ENCODE measurements at regions not wholly inside any gene's neighbourhood (a gene's known extent, or its start where the extent isn't known, plus 50 kb on each side); places are given as distances from the start of the nearest gene placed in this dataset.

DNA sequence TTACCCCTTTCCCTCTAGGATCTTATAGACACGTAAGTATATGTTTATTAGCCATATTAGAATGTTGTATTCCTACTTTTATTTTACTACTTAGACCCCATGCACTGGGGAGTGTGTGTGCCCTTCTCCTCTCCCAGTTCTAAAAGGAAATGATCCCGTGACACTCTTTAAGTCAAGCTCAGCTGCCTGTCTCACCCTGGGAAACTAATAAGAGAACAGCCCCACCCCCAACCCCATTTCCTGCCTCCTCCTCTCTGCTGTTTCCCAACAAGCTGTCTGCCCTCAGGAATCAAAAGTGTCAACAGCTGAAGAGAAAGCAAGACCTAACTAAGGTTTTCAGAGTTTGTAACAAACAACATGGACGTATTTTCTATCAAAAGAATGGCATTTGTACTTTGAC is 92.6 kb upstream of the VAV3 start:
- Mint-ChIP-seq H3K27ac (no peak overlapping the region), H3K4me3 (no peak overlapping the region), H3K4me1 (no peaks in the 10 kb centered on the region), H3K27me3 (peaks cover 7% of the 10 kb centered on the region), H3K9me3 (peaks cover 6% of the 10 kb centered on the region), H3K36me3 (ENCODE audit: low read depth) (no peaks in the 10 kb centered on the region)
- no peak for ATAC-seq (replicated peaks)

GRCh38 chr1:108056436-108056990 is 91.5 kb upstream of the VAV3 start:
- Mint-ChIP-seq H3K27me3 (peaks cover 3% of the 10 kb centered on the region), H3K4me3 (no peak overlapping the region), H3K4me1 (no peaks in the 10 kb centered on the region), H3K27ac (no peak overlapping the region), H3K9me3 (peaks cover 1% of the 10 kb centered on the region), H3K36me3 (ENCODE audit: low read depth) (no peaks in the 10 kb centered on the region)
- ATAC-seq (replicated peaks), result no peak

DNA sequence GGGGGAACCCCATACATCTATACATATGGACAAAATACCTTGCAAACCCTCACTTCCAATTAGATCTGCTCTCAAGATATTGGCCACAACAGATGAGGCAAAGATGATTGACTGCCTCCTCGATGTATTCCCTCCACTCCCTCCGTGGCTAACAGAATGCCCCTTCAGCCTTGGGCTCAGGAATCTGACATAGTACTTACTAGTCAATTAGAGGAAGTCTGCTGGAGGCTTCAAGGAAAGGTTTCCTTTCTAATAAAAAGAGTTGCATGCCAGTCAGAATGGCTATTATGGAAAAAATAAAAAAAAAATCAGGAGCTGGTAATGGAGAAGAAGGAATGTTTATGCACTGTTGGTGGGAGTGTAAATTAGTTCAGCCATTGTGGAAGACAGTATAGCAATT is 90.4 kb upstream of the VAV3 start:
- Mint-ChIP-seq H3K27ac (no peak overlapping the region), H3K27me3 (peaks cover 3% of the 10 kb centered on the region), H3K36me3 (ENCODE audit: low read depth) (no peaks in the 10 kb centered on the region), H3K4me1 (peaks cover under 1% of the 10 kb centered on the region), H3K4me3 (no peak overlapping the region), H3K9me3 (no peaks in the 10 kb centered on the region)
- no peak for ATAC-seq (replicated peaks)

DNA sequence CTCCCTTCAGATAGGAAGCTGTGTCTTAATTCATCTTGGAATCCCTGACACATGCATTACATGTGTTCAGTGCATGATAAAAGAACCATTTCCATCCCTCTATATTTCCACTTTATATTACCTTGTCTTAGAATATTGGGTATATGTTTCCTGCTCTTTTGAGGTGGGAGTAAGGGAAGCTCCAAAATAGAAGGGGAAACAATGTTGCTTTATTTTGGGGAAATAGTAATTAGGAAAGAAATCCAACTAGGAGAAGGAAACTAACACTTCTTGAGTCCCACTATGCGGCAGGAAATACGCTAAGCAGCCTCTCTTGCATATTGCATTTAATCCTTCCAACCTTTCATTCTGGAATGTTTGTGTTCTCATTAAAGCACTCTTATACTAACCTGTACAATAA is 89.4 kb upstream of the VAV3 start:
- H3K4me1 Mint-ChIP-seq, result peaks cover 10% of the 10 kb centered on the region
- ATAC-seq (replicated peaks), result no peak
- no peak overlapping the region for H3K27ac Mint-ChIP-seq
- peaks cover 3% of the 10 kb centered on the region for H3K27me3 Mint-ChIP-seq
- no peak overlapping the region for H3K4me3 Mint-ChIP-seq
- no peaks in the 10 kb centered on the region for H3K36me3 Mint-ChIP-seq (ENCODE audit: low read depth)
- H3K9me3 Mint-ChIP-seq, result no peaks in the 10 kb centered on the region

- H3K9me3 Mint-ChIP-seq, result no peaks in the 10 kb centered on the region
- peaks cover 12% of the 10 kb centered on the region for H3K4me1 Mint-ChIP-seq
- no peak overlapping the region for H3K4me3 Mint-ChIP-seq
- ATAC-seq (replicated peaks), result peak; percentile 39
- H3K27me3 Mint-ChIP-seq, result peaks cover 3% of the 10 kb centered on the region
- H3K27ac Mint-ChIP-seq, result no peak overlapping the region
- no peaks in the 10 kb centered on the region for H3K36me3 Mint-ChIP-seq (ENCODE audit: low read depth)
These were observed 88.5 kb upstream of the VAV3 start for GRCh38 chr1:108053270-108054013.

DNA sequence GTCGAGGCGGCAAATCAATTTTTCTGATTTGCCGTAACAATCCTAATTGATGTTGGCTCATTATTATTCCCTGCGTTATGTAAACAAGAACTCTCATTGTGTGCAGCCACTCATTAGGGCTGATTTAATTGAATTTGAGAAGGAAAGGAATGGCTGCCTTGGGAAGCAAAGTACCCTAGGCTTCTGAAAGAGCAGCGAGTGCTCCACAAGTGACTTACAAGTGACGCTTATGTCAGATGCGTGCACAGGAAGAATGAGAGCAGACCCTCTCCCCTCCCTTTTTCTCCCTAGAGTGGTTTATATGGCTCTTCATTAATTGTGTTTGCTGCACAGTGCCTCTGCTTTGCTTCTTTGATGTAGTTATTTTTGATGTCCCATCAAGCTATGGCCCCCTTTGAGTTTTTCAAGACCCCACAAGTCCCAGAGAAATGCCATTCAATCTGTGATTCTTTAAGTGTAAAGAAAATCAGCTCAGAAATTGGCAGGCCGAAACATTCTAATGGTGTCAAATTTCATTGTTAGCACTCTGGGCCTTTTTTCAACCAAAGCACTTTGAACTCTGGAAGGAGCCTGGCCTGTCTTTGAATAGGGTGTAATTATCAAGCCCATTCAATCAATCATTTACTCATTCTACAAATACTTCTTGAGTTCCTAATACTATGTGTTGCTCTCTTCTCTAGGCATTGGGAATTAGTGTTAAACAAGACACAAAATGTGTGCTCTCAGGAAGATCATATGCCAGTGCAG is 86.8 kb upstream of the VAV3 start:
- H3K27me3 Mint-ChIP-seq, result peaks cover 8% of the 10 kb centered on the region
- no peak for ATAC-seq (replicated peaks)
- no peak overlapping the region for H3K27ac Mint-ChIP-seq
- no peaks in the 10 kb centered on the region for H3K36me3 Mint-ChIP-seq (ENCODE audit: low read depth)
- no peaks in the 10 kb centered on the region for H3K9me3 Mint-ChIP-seq
- peaks cover 12% of the 10 kb centered on the region for H3K4me1 Mint-ChIP-seq
- no peak overlapping the region for H3K4me3 Mint-ChIP-seq

GRCh38 chr1:108050911-108051629 is 86.1 kb upstream of the VAV3 start:
- H3K9me3 Mint-ChIP-seq, result no peaks in the 10 kb centered on the region
- H3K27me3 Mint-ChIP-seq, result peaks cover 9% of the 10 kb centered on the region
- H3K36me3 Mint-ChIP-seq (ENCODE audit: low read depth), result no peaks in the 10 kb centered on the region
- peaks cover 12% of the 10 kb centered on the region for H3K4me1 Mint-ChIP-seq
- H3K27ac Mint-ChIP-seq, result no peak overlapping the region
- peak; percentile 53 for ATAC-seq (replicated peaks)
- H3K4me3 Mint-ChIP-seq, result no peak overlapping the region

DNA sequence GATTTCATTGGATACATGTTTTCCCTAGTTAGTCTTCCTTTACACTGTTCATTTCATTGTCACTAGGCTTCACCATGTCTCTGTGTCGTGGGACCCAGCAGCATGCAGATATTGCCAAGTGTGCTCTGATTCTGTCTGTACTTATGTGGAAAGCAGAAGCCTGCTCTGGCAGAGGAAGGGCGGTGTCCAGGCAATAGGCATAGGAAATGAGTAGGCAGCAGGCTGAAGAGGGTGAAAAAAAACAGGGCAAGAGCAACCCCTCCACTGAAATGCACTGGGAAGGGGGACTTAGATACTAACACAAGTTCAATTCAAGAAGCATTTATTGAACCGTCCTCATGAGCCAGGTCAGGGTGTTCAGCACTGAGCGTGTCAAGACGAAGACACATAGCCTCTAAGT is 85.2 kb upstream of the VAV3 start:
- Mint-ChIP-seq H3K9me3 (no peaks in the 10 kb centered on the region), H3K27me3 (peaks cover 7% of the 10 kb centered on the region), H3K4me1 (peaks cover 12% of the 10 kb centered on the region), H3K4me3 (no peak overlapping the region), H3K27ac (no peak overlapping the region), H3K36me3 (ENCODE audit: low read depth) (no peaks in the 10 kb centered on the region)
- no peak for ATAC-seq (replicated peaks)

DNA sequence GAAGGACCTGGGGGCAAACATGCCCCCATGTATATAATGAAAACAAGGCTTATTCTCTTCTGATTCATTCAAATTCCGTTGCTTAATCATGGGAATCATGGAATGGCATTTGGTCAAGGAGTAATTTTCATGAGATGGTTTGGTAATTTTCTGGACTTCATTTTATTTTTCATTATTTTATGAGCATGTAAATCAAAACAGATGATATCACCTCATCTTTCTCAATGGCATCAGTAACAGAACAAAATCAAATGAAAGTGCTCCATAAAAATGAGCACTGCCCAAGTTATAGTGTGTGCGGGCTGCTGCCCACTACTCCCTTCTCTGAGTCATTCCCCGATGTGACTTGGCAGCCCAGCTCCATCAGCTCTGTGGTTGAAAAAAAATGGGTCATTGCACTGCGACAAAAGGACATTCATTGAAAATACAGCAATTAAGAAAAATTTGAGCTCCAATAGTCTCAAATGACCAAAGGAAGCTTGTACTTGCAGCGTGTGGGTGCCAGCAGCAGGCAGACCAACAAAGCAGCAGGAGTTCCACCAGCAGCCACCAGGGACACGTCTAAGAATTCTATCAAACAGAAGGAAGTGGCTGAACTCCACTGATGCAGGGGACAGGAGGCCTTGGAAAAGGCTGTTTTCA is 84.3 kb upstream of the VAV3 start:
- no peaks in the 10 kb centered on the region for H3K9me3 Mint-ChIP-seq
- H3K4me3 Mint-ChIP-seq, result peak overlapping the region; percentile 33
- H3K4me1 Mint-ChIP-seq, result peaks cover 12% of the 10 kb centered on the region
- peaks cover 7% of the 10 kb centered on the region for H3K27me3 Mint-ChIP-seq
- peak; percentile 90 for ATAC-seq (replicated peaks)
- no peak overlapping the region for H3K27ac Mint-ChIP-seq
- no peaks in the 10 kb centered on the region for H3K36me3 Mint-ChIP-seq (ENCODE audit: low read depth)

DNA sequence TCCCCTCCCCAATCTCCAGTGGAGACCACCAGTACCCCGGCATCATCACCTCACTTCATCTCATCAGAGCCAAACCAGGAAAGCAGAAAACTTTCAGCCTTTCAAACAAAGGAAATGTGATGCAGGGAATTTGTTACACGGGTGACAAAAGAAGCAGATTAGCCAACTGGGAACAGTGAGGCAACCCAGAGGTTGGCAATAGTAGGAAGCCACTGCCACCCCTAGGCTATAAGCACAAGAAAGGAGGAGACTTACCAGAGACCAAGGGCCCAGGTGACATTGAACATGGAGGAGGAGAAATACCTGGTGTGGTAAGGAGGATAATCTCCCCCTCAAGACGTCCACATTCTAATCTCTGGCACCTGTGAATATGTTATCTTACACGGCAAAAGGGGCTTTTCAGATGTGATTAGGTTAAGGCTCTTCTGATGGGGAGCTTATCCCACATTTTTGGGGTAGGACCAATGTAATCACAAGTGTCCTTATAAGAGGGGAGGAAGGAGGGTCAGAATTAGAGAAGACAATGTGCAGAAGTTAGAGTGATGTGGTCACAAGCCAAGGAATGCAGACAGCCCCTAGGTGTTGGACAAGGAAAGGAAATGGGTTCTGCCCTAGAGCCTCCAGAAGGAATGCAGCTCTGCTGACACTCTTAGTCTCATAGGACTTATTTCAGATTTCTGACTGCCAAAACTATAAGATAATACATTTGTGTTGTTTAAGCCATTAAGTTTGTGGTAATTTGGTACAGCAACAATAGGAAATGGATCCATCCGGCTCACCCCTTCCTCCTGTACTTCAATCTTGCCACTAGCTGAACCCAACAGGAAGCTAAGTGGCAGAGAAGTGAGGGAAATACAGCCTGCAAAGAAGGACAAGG is 83.6 kb upstream of the VAV3 start:
- Mint-ChIP-seq H3K27ac (no peak overlapping the region), H3K4me3 (peak overlapping the region; percentile 33), H3K36me3 (ENCODE audit: low read depth) (no peaks in the 10 kb centered on the region), H3K9me3 (no peaks in the 10 kb centered on the region), H3K27me3 (peaks cover 7% of the 10 kb centered on the region), H3K4me1 (peaks cover 12% of the 10 kb centered on the region)
- ATAC-seq (replicated peaks), result no peak

GRCh38 chr1:108047085-108047484 is 82.1 kb upstream of the VAV3 start:
- no peak for ATAC-seq (replicated peaks)
- Mint-ChIP-seq H3K27ac (no peak overlapping the region), H3K27me3 (peaks cover 7% of the 10 kb centered on the region), H3K36me3 (ENCODE audit: low read depth) (no peaks in the 10 kb centered on the region), H3K9me3 (no peaks in the 10 kb centered on the region), H3K4me3 (no peak overlapping the region), H3K4me1 (peaks cover 12% of the 10 kb centered on the region)

GRCh38 chr1:108046026-108046425 is 81.0 kb upstream of the VAV3 start:
- no peak overlapping the region for H3K27ac Mint-ChIP-seq
- no peaks in the 10 kb centered on the region for H3K9me3 Mint-ChIP-seq
- peaks cover 19% of the 10 kb centered on the region for H3K4me1 Mint-ChIP-seq
- peaks cover 7% of the 10 kb centered on the region for H3K27me3 Mint-ChIP-seq
- ATAC-seq (replicated peaks), result no peak
- H3K4me3 Mint-ChIP-seq, result no peak overlapping the region
- H3K36me3 Mint-ChIP-seq (ENCODE audit: low read depth), result no peaks in the 10 kb centered on the region

GRCh38 chr1:108045460-108045859 is 80.5 kb upstream of the VAV3 start:
- H3K27ac Mint-ChIP-seq, result no peak overlapping the region
- no peaks in the 10 kb centered on the region for H3K36me3 Mint-ChIP-seq (ENCODE audit: low read depth)
- no peaks in the 10 kb centered on the region for H3K9me3 Mint-ChIP-seq
- peaks cover 19% of the 10 kb centered on the region for H3K4me1 Mint-ChIP-seq
- no peak overlapping the region for H3K4me3 Mint-ChIP-seq
- ATAC-seq (replicated peaks), result no peak
- H3K27me3 Mint-ChIP-seq, result peaks cover 7% of the 10 kb centered on the region

All from activated T-helper 17 cell treated with anti-CD3 and anti-CD28 coated beads, Interleukin-2, amount 50 U/mL, for 72 hours (primary cell).